Endothelial cell of umbilical vein (primary cell): ENCODE measurements at regions not wholly inside any gene's neighbourhood (a gene's known extent, or its start where the extent isn't known, plus 50 kb on each side); places are given as distances from the start of the nearest gene placed in this dataset.

Experiments
- CTCF ChIP-seq, 2 donors: IDR thresholded peaks; 1 replicate in 1 of 2; 2 replicates in 1 of 2; pipeline ENCODE4 v1.5.1; 2011; ENCODE audit warnings: low read length in 2 of 2, mild to moderate bottlenecking in 2 of 2, moderate library complexity in 2 of 2, control low read depth in 1 of 2, inconsistent platforms in 1 of 2, low read depth in 1 of 2; ENCODE audit not compliant: insufficient read depth in 1 of 2; ENCODE audit errors: extremely low read depth in 1 of 2
- EZH2 ChIP-seq: IDR thresholded peaks from 2 replicates; pipeline ENCODE4 v1.6.1; 2012; ENCODE audit warnings: borderline replicate concordance, low read depth, mild to moderate bottlenecking, moderate library complexity, low read length, inconsistent platforms; ENCODE audit not compliant: severe bottlenecking
- FOS ChIP-seq: IDR thresholded peaks from 2 replicates; pipeline ENCODE4 v1.6.1; 2011; ENCODE audit warnings: mild to moderate bottlenecking, low read length, moderate library complexity, borderline replicate concordance; ENCODE audit not compliant: insufficient read depth
- GATA2 ChIP-seq: IDR thresholded peaks from 2 replicates; pipeline ENCODE4 v1.7.0; 2011; ENCODE audit warnings: low read depth, mild to moderate bottlenecking, moderate library complexity, mixed read lengths, low read length; ENCODE audit not compliant: insufficient read length, insufficient read depth
- JUN ChIP-seq: IDR thresholded peaks from 2 replicates; pipeline ENCODE4 v1.6.1; 2011; ENCODE audit warnings: borderline replicate concordance, low read depth; ENCODE audit not compliant: insufficient read length, insufficient read depth
- MAX ChIP-seq: IDR thresholded peaks from 2 replicates; pipeline ENCODE4 v1.6.1; 2011; ENCODE audit not compliant: insufficient read depth, insufficient read length
- MYC ChIP-seq: IDR thresholded peaks from one replicate; pipeline ENCODE4 v1.6.1; 2011; ENCODE audit warnings: mild to moderate bottlenecking, low read depth, low read length
- POLR2A ChIP-seq: IDR thresholded peaks from 2 replicates; pipeline ENCODE4 v1.6.1; 2012; ENCODE audit warnings: low read depth, mild to moderate bottlenecking, control low read depth, low read length
- POLR2AphosphoS5 ChIP-seq: IDR thresholded peaks from 2 replicates; pipeline ENCODE4 v1.6.1; 2012; ENCODE audit warnings: low read depth, mild to moderate bottlenecking, control low read depth, low read length, moderate library complexity; ENCODE audit not compliant: insufficient read depth

GRCh38 chr2:17254421-17254820, 263.8 kb downstream of the RAD51AP2 start:
- TF ChIP-seq MAX, result no peak
- TF ChIP-seq CTCF (IDR thresholded peaks at IDR 0.05; ENCODE audit: extremely low read depth in 1 of 2, insufficient read depth in 1 of 2, low read depth in 1 of 2, low read length in 2 of 2), result no peak
- no peak for TF ChIP-seq POLR2A
- no peak for TF ChIP-seq POLR2AphosphoS5
- no peak for TF ChIP-seq MYC
- TF ChIP-seq EZH2, result no peak
- no peak for TF ChIP-seq GATA2
- TF ChIP-seq JUN, result no peak
- no peak for TF ChIP-seq FOS
